HCT116 (cell line): ENCODE measurements at regions not wholly inside any gene's neighbourhood (a gene's known extent, or its start where the extent isn't known, plus 50 kb on each side); places are given as distances from the start of the nearest gene placed in this dataset.

Experiments
- ATAC-seq: fragments of 200-7000 bp; cut with Tn5 transposase; 2 replicates; pipeline ENCODE4 v1.9.1; 2020; ENCODE audit warnings: mild to moderate bottlenecking, moderate library complexity
- BruUV-seq: library from RNA; stranded (reverse); fragments of 400-500 nt; replicated peaks from 2 replicates; lab custom pipeline; 2021; lab: Mats Ljungman, UMichigan
- CTCF ChIA-PET: fragments of 300-600 bp; sonication (Branson Sonifier 250); formaldehyde crosslinking; loops from one replicate; lab custom pipeline; 2021; ENCODE audit warnings: antibody characterized with exemption; lab: Charles Lee
- POLR2A ChIA-PET: fragments of 300-600, 350-600 bp; sonication (Branson Sonifier 250); formaldehyde crosslinking; loops from one replicate; lab custom pipeline; 2021; ENCODE audit warnings: antibody characterized with exemption; lab: Charles Lee
- RAD21 ChIA-PET, 2 experiments: fragments of 300-600 bp; sonication (Branson Sonifier 250); formaldehyde crosslinking; loops; one replicate each; lab custom pipeline; 2023; ENCODE audit warnings: low total read pairs in 2 of 2; ENCODE audit not compliant: uncharacterized antibody in 2 of 2, unreplicated experiment in 2 of 2, low non-redundant PET in 1 of 2; lab: Charles Lee
- DNase-seq: peaks from one replicate; pipeline ENCODE4 v3.0.0-alpha.2; 2010; ENCODE audit warnings: low read depth, low spot score
- H2AFZ ChIP-seq: fragments of 200-600 bp; shearing (Covaris generic), sonication (generic); 2 replicates; pipeline ENCODE4 v1.6.1; 2017; ENCODE audit warnings: low read depth, mixed run types, mixed read lengths, antibody characterized with exemption, low read length; ENCODE audit not compliant: poor library complexity, severe bottlenecking
- H3K27ac ChIP-seq: 2 replicates; pipeline ENCODE4 v1.5.1; 2012; ENCODE audit warnings: low read depth, low read length
- H3K27me3 ChIP-seq: fragments of 200-600 bp; sonication (generic); 2 replicates; pipeline ENCODE4 v1.6.1; 2016; ENCODE audit warnings: mixed run types, low read length, mixed read lengths; ENCODE audit not compliant: insufficient read depth
- H3K36me3 ChIP-seq, 2 experiments: fragments of 200-500 bp in 1 of 2; fragments of 200-600 bp in 1 of 2; sonication (Bioruptor generic) in 1 of 2; sonication (generic) in 1 of 2; 2 replicates each; pipeline versions ENCODE4 v1.5.1 to v1.6.1; 2014 to 2016; ENCODE audit warnings: low read length in 2 of 2, inconsistent platforms in 1 of 2, mixed read lengths in 1 of 2, mixed run types in 1 of 2; ENCODE audit not compliant: insufficient read depth in 2 of 2, control insufficient read depth in 1 of 2
- H3K4me1 ChIP-seq, 2 experiments: fragments of 200-600 bp in 1 of 2; sonication (generic) in 1 of 2; 2 replicates each; pipeline versions ENCODE4 v1.5.1 to v1.6.1; 2012 to 2017; ENCODE audit warnings: low read length in 2 of 2, inconsistent platforms in 1 of 2, mild to moderate bottlenecking in 1 of 2, mixed read lengths in 1 of 2, mixed run types in 1 of 2, moderate library complexity in 1 of 2; ENCODE audit not compliant: insufficient read depth in 2 of 2, control insufficient read depth in 1 of 2
- H3K4me2 ChIP-seq: fragments of 200-600 bp; sonication (generic); 2 replicates; pipeline ENCODE4 v1.6.1; 2017; ENCODE audit warnings: mixed run types, low read length, mixed read lengths
- H3K4me3 ChIP-seq, 2 experiments: fragments of 200-600 bp in 1 of 2; sonication (generic) in 1 of 2; replicated peaks in 1 of 2; 2 replicates each; pipeline ENCODE4 v1.5.1; 2011 to 2016; ENCODE audit warnings: low read length in 2 of 2, control low read depth in 1 of 2, low read depth in 1 of 2, mild to moderate bottlenecking in 1 of 2, mixed read lengths in 1 of 2, mixed run types in 1 of 2
- H3K79me2 ChIP-seq: fragments of 200-600 bp; sonication (generic); 2 replicates; pipeline ENCODE4 v1.6.1; 2017; ENCODE audit warnings: mild to moderate bottlenecking, mixed run types, low read length, moderate library complexity, mixed read lengths; ENCODE audit not compliant: insufficient read depth
- H3K9ac ChIP-seq: fragments of 200-600 bp; sonication (generic); 2 replicates; pipeline ENCODE4 v1.6.1; 2016; ENCODE audit warnings: low read length, mixed read lengths
- H3K9me2 ChIP-seq: fragments of 200-600 bp; sonication (generic), shearing (Covaris generic); 2 replicates; pipeline ENCODE4 v1.6.1; 2017; ENCODE audit warnings: mixed run types, mild to moderate bottlenecking, moderate library complexity; ENCODE audit not compliant: insufficient read depth
- H3K9me3 ChIP-seq, 2 experiments: fragments of 200-500 bp in 1 of 2; fragments of 200-600 bp in 1 of 2; sonication (Bioruptor generic) in 1 of 2; sonication (generic) in 1 of 2; 2 replicates each; pipeline ENCODE4 v1.6.1; 2014 to 2017; ENCODE audit warnings: low read length in 2 of 2, mixed read lengths in 2 of 2, inconsistent platforms in 1 of 2, low read depth in 1 of 2, mild to moderate bottlenecking in 1 of 2, mixed run types in 1 of 2, moderate library complexity in 1 of 2; ENCODE audit not compliant: control insufficient read depth in 1 of 2, insufficient read depth in 1 of 2
- H4K20me1 ChIP-seq: fragments of 200-600 bp; sonication (generic), shearing (Covaris generic); 2 replicates; pipeline ENCODE4 v1.6.1; 2017; ENCODE audit warnings: mixed run types, mild to moderate bottlenecking, moderate library complexity; ENCODE audit not compliant: insufficient read depth
- ATF3 ChIP-seq: IDR thresholded peaks from 2 replicates; pipeline ENCODE4 v1.6.1; 2012
- CBX3 ChIP-seq: IDR thresholded peaks from 2 replicates; pipeline ENCODE4 v1.6.1; 2012; ENCODE audit warnings: low read depth
- CEBPB ChIP-seq: IDR thresholded peaks from 2 replicates; pipeline ENCODE4 v1.6.1; 2012; ENCODE audit warnings: low read depth
- CTCF ChIP-seq, 3 experiments: fragments of 200-600 bp in 1 of 3; sonication (generic) in 1 of 3; IDR thresholded peaks in 2 of 3; conservative IDR thresholded peaks in 1 of 3; 2 replicates each; pipeline ENCODE4 v1.5.1; 2012 to 2017; ENCODE audit warnings: low read depth in 2 of 3, low read length in 2 of 3, antibody characterized with exemption in 1 of 3, borderline replicate concordance in 1 of 3, control low read depth in 1 of 3, mild to moderate bottlenecking in 1 of 3, mixed read lengths in 1 of 3, mixed run types in 1 of 3, moderate library complexity in 1 of 3; ENCODE audit not compliant: insufficient read depth in 1 of 3
- EZH2 ChIP-seq: fragments of 200-600 bp; sonication (generic); IDR thresholded peaks from 2 replicates; pipeline ENCODE4 v1.6.1; 2017; ENCODE audit warnings: antibody characterized with exemption, mixed run types
- EZH2phosphoT487 ChIP-seq: fragments of 200-600 bp; IDR thresholded peaks from 2 replicates; pipeline ENCODE4 v1.6.1; 2018; ENCODE audit warnings: antibody characterized with exemption, borderline replicate concordance
- FOSL1 ChIP-seq: IDR thresholded peaks from 2 replicates; pipeline ENCODE4 v1.6.1; 2012; ENCODE audit warnings: low read depth
- MAX ChIP-seq: IDR thresholded peaks from 2 replicates; pipeline ENCODE4 v1.6.1; 2012
- POLR2A ChIP-seq: IDR thresholded peaks from 2 replicates; pipeline ENCODE4 v1.7.0; 2011; ENCODE audit warnings: borderline replicate concordance; ENCODE audit not compliant: insufficient read depth, insufficient read length; ENCODE audit errors: extremely low read depth
- POLR2AphosphoS5 ChIP-seq: IDR thresholded peaks from 2 replicates; pipeline ENCODE4 v1.6.1; 2011; ENCODE audit warnings: mild to moderate bottlenecking, low read depth, low read length, moderate library complexity
- RAD21 ChIP-seq: IDR thresholded peaks from 2 replicates; pipeline ENCODE4 v1.6.1; 2012; ENCODE audit warnings: low read depth, mild to moderate bottlenecking
- REST ChIP-seq: IDR thresholded peaks from 2 replicates; pipeline ENCODE4 v1.6.1; 2012; ENCODE audit warnings: low read depth
- SIN3A ChIP-seq: IDR thresholded peaks from 2 replicates; pipeline ENCODE4 v1.6.1; 2012; ENCODE audit warnings: low read depth
- SP1 ChIP-seq: IDR thresholded peaks from 2 replicates; pipeline ENCODE4 v1.6.1; 2012; ENCODE audit warnings: low read depth
- SRF ChIP-seq: IDR thresholded peaks from 2 replicates; pipeline ENCODE4 v1.6.1; 2012; ENCODE audit warnings: low read depth
- intact Hi-C: fragments of 100-400 bp; cut with micrococcal nuclease; formaldehyde crosslinking; loops from 2 replicates; pipeline ENCODE4 v1.10.0; 2022

- no peaks in the 10 kb centered on the region for H3K27me3 ChIP-seq
- no peaks in the 10 kb centered on the region for H3K36me3 ChIP-seq
- H3K9ac ChIP-seq = no peak overlapping the region
- DNase-seq (no peak), ATAC-seq (no peak)
- H3K79me2 ChIP-seq = no peaks in the 10 kb centered on the region
- no peaks in the 10 kb centered on the region for H3K9me2 ChIP-seq
- H3K4me3 ChIP-seq = no peak overlapping the region
- no peaks in the 10 kb centered on the region for H3K9me3 ChIP-seq
- BruUV-seq = no TSS peak
- ChIA-PET CTCF (no interaction called here), POLR2A (no interaction called here), RAD21 (no interaction called here)
- no peaks in the 10 kb centered on the region for H3K4me1 ChIP-seq
- H4K20me1 ChIP-seq = no peaks in the 10 kb centered on the region
- no peak overlapping the region for H2AFZ ChIP-seq
- H3K4me2 ChIP-seq = no peak overlapping the region
- TF ChIP-seq RAD21 (no peak), FOSL1 (no peak), SP1 (no peak), POLR2A (no peak), CBX3 (no peak), CEBPB (no peak), EZH2 (no peak)
- H3K27ac ChIP-seq = no peak overlapping the region
- intact Hi-C loops = no loop called here
These were observed 208.4 kb downstream of the PLOD2 start for GRCh38 chr3:145952536-145952935.

- ATAC-seq (no peak), DNase-seq (no peak)
- no peak overlapping the region for H3K4me3 ChIP-seq
- RAD21 ChIA-PET = no interaction called here
- H3K27ac ChIP-seq = no peak overlapping the region
- no peaks in the 10 kb centered on the region for H3K9me2 ChIP-seq
- H3K9me3 ChIP-seq = no peaks in the 10 kb centered on the region
- POLR2A ChIA-PET = no interaction called here
- H3K4me2 ChIP-seq = no peak overlapping the region
- no peaks in the 10 kb centered on the region for H4K20me1 ChIP-seq
- no TSS peak for BruUV-seq
- no peaks in the 10 kb centered on the region for H3K27me3 ChIP-seq
- H3K4me1 ChIP-seq = no peaks in the 10 kb centered on the region
- no peak overlapping the region for H2AFZ ChIP-seq
- H3K79me2 ChIP-seq = no peaks in the 10 kb centered on the region
- no peaks in the 10 kb centered on the region for H3K36me3 ChIP-seq
- intact Hi-C loops = no loop called here
- TF ChIP-seq ATF3 = no peak
- no peak for TF ChIP-seq REST
- TF ChIP-seq CEBPB = no peak
- no peak for TF ChIP-seq POLR2AphosphoS5
- no peak for TF ChIP-seq SIN3A
- TF ChIP-seq FOSL1 = no peak
- no peak for TF ChIP-seq MAX
- TF ChIP-seq CTCF (IDR thresholded peaks at IDR 0.05 in 2 of 3, conservative IDR thresholded peaks at IDR 0.05 in 1 of 3; ENCODE audit: borderline replicate concordance in 1 of 3, insufficient read depth in 1 of 3, low read depth in 2 of 3, low read length in 2 of 3) = no peak
- no peak for TF ChIP-seq SRF
- no peak for TF ChIP-seq EZH2phosphoT487
- no peak overlapping the region for H3K9ac ChIP-seq
- CTCF ChIA-PET = no interaction called here
These were observed 207.7 kb downstream of the PLOD2 start for GRCh38 chr3:145953316-145953715.
